GM12873 (cell line): ENCODE measurements at regions not wholly inside any gene's neighbourhood (a gene's known extent, or its start where the extent isn't known, plus 50 kb on each side); places are given as distances from the start of the nearest gene placed in this dataset.

Experiments used
- CTCF ChIP-seq: IDR thresholded peaks from 2 replicates; pipeline ENCODE4 v1.5.1; 2012; ENCODE audit warnings: low read depth, mild to moderate bottlenecking, moderate library complexity, low read length, control low read depth; ENCODE audit not compliant: insufficient read depth; ENCODE audit errors: missing control alignments

- TF ChIP-seq CTCF = no peak
Measured at GRCh38 chr5:162654661-162655405, 587.3 kb downstream of the GABRG2 start.

DNA sequence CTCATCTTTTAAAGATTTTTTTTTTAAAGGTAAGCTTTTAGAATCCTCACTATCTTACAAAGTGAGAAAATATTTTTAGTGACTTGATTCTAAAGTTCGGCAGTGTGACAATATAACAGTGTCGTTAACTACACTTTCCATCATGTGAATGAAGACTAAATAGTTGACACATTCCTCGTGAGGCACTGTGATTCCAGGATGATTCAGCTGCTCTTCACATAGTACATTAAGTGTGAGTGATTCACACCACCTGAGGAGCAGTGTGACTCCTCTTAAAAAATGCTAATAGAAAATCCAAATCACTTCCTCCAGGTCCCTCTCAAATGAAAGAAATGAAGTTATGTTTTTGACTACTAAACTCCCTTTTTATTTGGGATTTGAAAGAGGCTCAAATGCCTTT is 589.5 kb downstream of the GABRG2 start:
- TF ChIP-seq CTCF = no peak

GRCh38 chr5:162664846-162665245 is 597.3 kb downstream of the GABRG2 start:
- TF ChIP-seq CTCF = no peak

- TF ChIP-seq CTCF = no peak
Measured at GRCh38 chr5:162668926-162669325, 601.4 kb downstream of the GABRG2 start.

DNA sequence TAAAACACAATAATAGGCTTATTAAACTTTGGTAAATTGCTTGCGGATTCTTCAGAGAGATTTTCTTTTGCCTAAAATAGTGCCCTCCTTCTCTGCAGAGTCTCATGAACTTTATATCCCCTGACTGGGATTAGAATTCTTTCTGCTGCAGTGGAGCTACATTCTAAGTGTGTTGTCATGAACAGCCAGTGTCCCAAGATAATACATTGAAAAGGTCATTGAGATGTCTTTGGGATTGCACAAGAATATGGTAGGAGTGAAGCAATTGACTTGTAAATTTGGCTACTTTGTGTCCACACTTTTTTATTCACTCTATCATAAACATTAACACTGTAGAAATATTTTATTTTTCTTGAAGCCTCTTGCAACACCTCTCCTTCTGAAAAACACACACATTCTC is 604.5 kb downstream of the GABRG2 start:
- no peak for TF ChIP-seq CTCF

DNA sequence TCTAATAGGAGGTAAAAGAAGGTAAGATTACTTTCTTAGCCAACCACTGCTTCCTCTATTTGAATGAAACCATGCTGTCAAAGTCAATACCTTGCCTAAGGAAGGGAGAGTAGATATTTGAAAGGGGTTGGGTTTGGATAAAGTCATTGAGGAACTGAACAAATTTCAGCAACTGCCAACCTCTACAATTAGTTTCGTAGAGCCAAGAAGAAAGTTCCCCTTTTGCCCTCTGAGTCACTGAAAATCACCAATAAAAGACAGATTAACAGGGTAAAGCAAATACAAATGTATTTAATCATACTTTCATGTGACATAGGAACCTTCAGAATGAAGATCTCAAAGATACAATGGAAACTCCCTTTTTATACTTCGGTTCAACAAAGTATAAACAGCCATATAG is 615.7 kb downstream of the GABRG2 start:
- TF ChIP-seq CTCF = no peak

GRCh38 chr5:162684145-162684544 is 616.6 kb downstream of the GABRG2 start:
- TF ChIP-seq CTCF = no peak
